GM20431 (cell line): ENCODE measurements at regions not wholly inside any gene's neighbourhood (a gene's known extent, or its start where the extent isn't known, plus 50 kb on each side); places are given as distances from the start of the nearest gene placed in this dataset.
"Not testable (repeated sequence)": the region's sequence is repeated elsewhere in the genome, so short reads cannot be mapped to it uniquely, and the experiment has no call there.

Source experiments
- in situ Hi-C: fragments of 300-500 bp; cut with MseI, MboI; formaldehyde crosslinking; loops from one replicate; pipeline ENCODE4 v1.15.0; 2020; ENCODE audit warnings: low sequenced_read_pairs; ENCODE audit not compliant: unreplicated experiment

GRCh38 chr7:91722831-91723230 lies 157.7 kb downstream of the MTERF1 start:
- in situ Hi-C loops: no loop called here

DNA sequence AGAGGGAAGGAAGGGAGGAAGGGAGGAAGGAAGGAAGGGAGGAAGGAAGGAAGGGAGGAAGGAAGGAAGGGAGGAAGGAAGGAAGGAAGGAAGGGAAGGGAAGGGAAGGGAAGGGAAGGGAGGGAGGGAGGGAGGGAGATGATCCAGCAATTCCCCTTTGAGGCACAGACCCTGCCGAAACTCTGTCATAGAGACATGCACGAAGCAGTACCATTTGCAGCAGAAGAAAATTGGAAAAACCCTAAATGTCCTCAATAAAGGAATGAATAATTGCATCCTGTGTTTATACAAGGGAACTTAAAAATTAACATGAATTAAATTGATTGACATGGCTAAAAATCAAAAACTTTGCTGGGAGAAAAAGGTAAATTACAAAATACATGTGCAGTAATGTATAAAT lies 151.5 kb downstream of the MTERF1 start:
- in situ Hi-C loops: not testable (repeated sequence)

DNA sequence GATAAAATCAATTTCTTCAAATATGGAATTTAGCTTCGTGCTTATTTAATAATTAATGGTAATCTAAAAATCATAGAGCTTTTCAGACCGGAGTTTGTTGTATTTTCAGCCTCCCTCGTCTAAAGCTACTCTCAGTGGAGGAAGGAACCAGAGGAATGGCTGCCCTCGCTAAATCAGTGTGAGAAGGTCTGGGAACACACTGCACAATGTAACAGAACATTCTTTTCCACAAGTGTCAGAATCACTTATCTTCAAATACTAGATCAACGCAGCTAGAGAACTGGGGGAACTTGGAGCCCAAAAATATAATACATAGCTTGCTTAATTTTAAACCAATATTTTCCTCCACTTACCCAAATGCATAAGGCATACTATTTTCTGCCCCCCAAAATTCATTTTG lies 148.5 kb downstream of the MTERF1 start:
- in situ Hi-C loops: no loop called here

DNA sequence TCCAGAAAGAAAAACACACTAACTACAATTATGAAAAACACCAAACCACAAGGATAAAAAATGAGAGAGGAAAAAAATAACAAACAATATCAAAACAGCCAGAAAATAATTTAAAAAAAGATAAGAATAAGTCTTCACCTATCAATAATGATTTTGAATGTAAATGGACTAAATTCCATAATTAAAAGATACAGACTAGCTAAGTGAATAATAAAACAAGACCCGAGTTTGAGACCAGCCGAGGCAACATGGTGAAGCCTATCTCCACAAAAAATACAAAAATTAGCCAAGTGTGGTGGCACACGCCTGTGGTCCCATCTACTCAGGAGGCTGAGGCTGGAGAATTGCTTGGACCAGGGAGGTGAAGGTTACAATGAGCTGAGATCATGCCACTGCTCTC lies 131.1 kb downstream of the MTERF1 start:
- in situ Hi-C loops: no loop called here

GRCh38 chr7:91750091-91750490 lies 130.4 kb downstream of the MTERF1 start:
- in situ Hi-C loops: no loop called here

- in situ Hi-C loops: no loop called here
These were observed 128.4 kb downstream of the MTERF1 start for GRCh38 chr7:91752102-91752501.

DNA sequence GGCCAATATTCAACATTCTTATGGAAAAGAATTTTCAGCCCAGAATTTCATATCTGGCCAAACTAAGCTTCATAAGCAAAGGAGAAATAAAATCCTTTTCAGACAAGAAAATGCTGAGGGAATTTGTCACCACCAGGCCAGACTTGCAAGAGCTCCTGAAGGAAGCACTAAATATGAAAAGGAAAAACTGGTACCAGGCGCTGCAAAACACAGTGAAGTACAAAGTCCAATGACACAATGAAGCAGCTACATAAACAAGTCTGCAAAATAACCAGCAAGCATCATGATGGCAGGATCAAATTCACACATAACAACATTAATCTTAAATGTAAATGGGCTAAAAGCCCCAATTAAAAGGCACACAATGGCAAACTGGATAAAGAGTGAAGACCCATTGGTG lies 126.2 kb downstream of the MTERF1 start:
- in situ Hi-C loops: not testable (repeated sequence)

DNA sequence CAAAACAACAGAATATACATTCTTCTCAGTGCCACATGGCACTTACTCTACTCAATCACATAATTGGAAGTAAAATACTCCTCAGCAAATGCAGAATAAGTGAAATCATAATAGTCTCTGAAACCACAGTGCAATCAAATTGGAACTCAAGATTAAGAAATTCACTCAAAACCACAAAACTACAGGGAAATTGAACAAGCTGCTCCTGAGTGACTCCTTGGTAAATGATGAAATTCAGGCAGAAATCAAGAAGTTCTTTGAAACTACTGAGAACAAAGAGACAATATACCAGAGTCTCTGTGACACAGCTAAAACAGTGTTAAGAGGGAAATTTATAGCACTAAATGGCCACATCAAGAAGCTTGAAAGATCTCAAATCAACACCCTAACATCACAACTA lies 125.4 kb downstream of the MTERF1 start:
- in situ Hi-C loops: not testable (repeated sequence)

DNA sequence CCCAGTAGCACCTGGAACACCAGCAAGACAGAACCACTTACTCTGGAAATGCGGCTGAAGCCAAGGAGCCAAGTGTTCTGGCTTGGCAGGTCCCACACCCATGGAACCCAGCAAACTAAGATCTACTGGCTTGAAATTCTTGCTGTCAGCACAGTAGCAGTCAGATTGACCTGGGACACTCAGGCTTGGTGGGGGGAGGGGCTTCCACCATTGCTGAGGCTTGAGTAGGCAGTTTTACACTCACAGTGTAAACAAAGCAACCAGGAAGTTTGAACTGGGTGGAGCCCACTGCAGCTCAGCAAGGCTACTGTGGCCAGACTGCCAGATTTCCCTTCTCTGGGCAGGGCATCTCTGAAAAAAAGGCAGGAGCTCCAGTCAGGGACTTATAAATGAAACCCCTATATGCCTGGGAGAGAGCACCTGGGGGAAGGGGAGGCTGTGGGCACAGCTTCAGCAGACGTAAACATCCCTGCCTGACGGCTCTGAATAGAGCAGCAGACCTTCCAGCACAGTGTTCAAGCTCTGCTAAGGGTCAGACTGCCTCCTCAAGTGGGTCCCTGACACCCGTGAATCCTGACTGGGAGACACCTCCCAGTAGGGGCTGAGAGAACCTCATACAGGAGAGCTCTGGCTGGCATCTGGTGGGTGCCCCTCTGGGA lies 121.2 kb downstream of the MTERF1 start:
- in situ Hi-C loops: no loop called here

- in situ Hi-C loops: no loop called here
These were observed 112.7 kb downstream of the MTERF1 start for GRCh38 chr7:91767820-91768219.

- in situ Hi-C loops: no loop called here
These were observed 109.1 kb downstream of the MTERF1 start for GRCh38 chr7:91771394-91771793.

DNA sequence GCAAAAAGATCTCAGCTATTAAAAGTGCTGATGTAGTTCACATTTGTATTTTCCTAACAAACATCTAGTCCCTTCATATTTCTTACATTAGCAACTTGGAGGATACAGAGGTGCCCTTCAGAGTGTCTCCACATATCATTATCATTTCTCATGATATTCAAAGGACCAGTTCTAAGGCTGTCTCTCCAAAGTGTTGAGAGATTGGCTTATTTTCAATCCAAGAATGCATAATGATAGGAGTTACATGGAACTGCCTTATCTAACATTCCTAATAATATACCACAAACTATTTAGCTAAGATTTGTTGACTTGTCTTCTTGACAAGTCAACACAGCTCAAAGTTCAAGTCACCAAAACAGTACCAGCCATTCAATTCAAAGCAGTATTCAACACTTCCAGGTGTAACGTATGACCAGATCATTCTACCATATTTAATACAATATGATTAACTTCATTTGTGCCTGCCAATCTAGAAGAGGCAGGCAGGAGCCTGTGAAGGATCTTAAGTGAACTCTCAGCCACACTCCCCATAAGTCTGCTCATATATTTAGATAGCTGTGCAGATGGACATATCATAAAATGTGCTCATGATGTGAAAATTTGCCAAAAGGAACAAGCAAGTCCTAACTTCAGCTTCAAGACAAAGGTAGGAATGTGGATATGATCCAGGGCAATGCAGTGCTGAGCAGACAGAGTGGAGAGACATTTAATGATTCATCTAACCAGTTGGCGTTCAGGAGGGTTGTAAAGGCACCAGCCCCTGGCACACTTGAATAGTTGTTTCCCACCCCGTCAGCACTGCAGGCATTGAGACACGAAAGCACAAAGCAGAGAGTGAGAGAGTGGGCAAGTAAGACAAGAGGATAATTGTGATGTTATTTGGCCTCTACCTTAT lies 108.3 kb downstream of the MTERF1 start:
- in situ Hi-C loops: no loop called here

- in situ Hi-C loops: no loop called here
These were observed 104.3 kb downstream of the MTERF1 start for GRCh38 chr7:91776171-91776570.

DNA sequence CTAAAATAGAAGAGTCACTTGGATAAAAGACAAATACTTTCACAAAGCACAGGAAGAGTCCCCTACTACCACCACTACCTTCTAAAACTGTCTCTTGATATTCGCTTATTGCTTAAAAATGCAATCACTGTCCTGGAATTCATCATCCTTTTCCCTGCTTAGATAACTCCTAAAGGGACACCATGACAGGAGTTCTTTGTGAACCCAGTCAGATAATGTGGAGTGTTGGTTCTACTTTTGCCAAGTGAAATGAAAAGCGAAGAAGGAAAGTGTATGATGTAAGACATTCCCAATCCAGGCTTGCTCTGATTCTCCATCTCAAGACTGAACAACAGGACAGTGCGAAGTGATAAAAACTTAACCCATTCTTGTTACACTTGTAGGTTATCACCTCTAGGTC lies 103.0 kb downstream of the MTERF1 start:
- in situ Hi-C loops: no loop called here

DNA sequence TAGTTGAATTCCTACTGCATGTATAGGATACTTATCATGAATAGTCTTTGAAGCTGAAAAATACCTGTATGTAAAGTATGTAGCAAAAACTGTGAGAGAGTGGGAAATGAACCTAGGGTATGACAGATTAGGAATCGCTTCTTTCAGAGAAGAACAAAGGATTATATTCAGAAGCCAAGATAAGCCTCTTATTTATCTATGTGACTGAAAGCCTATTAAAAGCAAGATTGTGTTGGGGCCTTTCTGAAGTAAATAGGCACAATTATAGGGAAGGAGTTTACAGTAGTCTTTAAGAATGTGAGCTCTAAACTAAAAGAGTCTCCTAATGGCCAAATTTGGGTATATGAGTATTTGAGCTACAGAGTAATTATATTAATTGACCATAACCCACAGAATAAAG lies 102.1 kb downstream of the MTERF1 start:
- in situ Hi-C loops: no loop called here

DNA sequence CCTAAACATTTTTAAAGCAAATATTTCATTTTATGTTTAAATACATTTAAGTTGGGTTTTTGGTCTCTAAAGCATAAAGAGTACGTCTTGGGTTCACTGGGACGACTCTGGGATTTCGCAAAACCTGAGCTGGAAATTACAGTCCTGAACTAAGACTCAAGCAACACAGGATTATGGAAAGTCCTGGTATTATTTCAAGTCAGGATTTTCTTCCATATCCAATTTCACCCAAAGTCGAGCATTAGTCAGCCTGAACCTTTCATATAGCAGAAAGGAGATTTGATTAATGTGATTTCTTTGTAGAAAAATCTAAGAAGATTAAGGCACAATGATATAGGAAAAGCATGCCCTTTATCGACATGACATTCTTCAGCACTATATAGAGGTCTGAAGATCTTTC lies 100.0 kb downstream of the MTERF1 start:
- in situ Hi-C loops: no loop called here

- in situ Hi-C loops: no loop called here
These were observed 96.0 kb downstream of the MTERF1 start for GRCh38 chr7:91784469-91784868.

- in situ Hi-C loops: no loop called here
These were observed 92.6 kb downstream of the MTERF1 start for GRCh38 chr7:91787931-91788330.

DNA sequence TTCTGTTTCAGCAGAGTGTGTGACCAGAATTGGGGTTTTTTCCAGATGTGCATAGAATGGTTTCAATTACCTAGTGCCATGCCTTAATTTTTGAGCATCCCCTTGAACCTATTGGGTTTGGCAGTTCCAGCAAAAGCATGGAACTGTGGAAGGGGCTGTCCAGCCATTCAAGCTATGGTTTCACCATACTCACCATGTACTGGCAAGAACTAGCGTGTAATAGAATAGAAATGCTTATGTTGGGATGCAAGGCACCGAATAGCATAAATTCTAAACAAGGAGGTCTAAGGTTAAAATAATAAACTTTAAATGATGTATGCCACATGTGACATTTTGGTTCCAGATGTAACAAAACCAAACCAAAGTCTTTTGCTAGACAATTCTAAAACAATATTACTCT lies 91.4 kb downstream of the MTERF1 start:
- in situ Hi-C loops: no loop called here

- in situ Hi-C loops: no loop called here
These were observed 90.9 kb downstream of the MTERF1 start for GRCh38 chr7:91789558-91789957.

DNA sequence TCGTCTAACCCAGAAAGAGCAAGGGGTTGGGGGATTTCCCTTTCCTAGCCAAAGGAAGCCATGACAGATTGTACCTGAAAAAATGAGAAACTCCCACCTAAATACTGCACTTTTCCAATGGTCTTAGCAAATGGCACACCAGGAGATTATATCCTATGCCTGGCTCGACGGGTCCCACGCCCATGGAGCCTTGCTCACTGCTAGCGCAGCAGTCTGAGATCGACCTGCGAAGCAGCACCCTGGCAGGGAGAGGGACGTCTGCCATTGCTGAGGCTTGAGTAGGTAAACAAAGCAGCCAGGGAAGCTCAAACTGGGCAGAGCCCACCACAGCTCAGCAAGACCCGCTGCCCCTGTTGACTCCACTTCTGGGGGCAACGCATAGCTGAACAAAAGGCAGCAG lies 89.9 kb downstream of the MTERF1 start:
- in situ Hi-C loops: not testable (repeated sequence)

DNA sequence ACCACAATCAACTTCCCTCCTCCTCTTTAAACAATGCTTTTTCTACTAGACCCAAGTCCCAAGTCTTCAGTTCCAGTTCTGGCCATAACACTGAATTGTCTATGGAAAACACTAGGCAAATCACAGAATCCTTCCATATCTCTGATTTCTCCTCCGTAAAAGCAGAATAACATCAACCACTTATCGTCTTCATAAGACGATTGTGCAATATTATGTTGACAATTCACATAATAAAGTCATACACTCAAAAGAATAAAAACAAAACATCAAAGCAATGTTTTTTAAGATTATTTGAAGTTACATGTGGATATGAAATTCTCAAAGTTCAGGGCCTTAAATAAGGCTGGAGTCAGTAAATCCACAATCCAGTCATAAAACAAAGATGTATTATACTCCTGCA lies 84.4 kb downstream of the MTERF1 start:
- in situ Hi-C loops: no loop called here
